PC-9 (cell line): ENCODE measurements at regions not wholly inside any gene's neighbourhood (a gene's known extent, or its start where the extent isn't known, plus 50 kb on each side); places are given as distances from the start of the nearest gene placed in this dataset.

Experiments
- BruUV-seq: library from RNA; stranded (reverse); fragments of 400-500 nt; replicated peaks from 2 replicates; lab custom pipeline; 2021; lab: Mats Ljungman, UMichigan
- CTCF ChIA-PET: fragments of 300-600 bp; sonication (Branson Sonifier 250); formaldehyde crosslinking; loops from one replicate; lab custom pipeline; 2022; ENCODE audit warnings: antibody characterized with exemption; lab: Charles Lee
- POLR2A ChIA-PET: fragments of 300-600 bp; sonication (Branson Sonifier 250); formaldehyde crosslinking; loops from one replicate; lab custom pipeline; 2022; ENCODE audit warnings: antibody characterized with exemption; ENCODE audit not compliant: unreplicated experiment; lab: Charles Lee
- DNase-seq, 2 experiments: peaks; one replicate each; pipeline versions ENCODE4 v3.0.0 to v3.0.0-alpha.2; 2015 to 2022; ENCODE audit warnings: mixed read lengths in 1 of 2
- H2AFZ ChIP-seq: fragments of 200-600 bp; sonication (generic); 2 replicates; pipeline ENCODE4 v1.8.1; 2017; ENCODE audit warnings: antibody characterized with exemption
- H3F3A ChIP-seq: fragments of 200-600 bp; sonication (generic); 2 replicates; pipeline ENCODE4 v1.8.1; 2017; ENCODE audit warnings: antibody characterized with exemption, mild to moderate bottlenecking, low read depth; ENCODE audit not compliant: insufficient read depth
- H3K27ac ChIP-seq: fragments of 200-600 bp; sonication (generic); 2 replicates; pipeline ENCODE4 v1.6.1; 2016; ENCODE audit warnings: mixed run types
- H3K27me3 ChIP-seq: fragments of 200-600 bp; sonication (generic); 2 replicates; pipeline ENCODE4 v1.6.1; 2016; ENCODE audit warnings: low read depth, mixed run types; ENCODE audit not compliant: insufficient read depth
- H3K36me3 ChIP-seq: fragments of 200-600 bp; sonication (generic); 2 replicates; pipeline ENCODE4 v1.6.1; 2016; ENCODE audit warnings: low read depth, mixed run types
- H3K4me1 ChIP-seq: fragments of 200-600 bp; sonication (generic); replicated peaks from 2 replicates; pipeline ENCODE4 v1.6.1; 2016; ENCODE audit warnings: mixed run types; ENCODE audit not compliant: insufficient read depth
- H3K4me2 ChIP-seq: fragments of 200-600 bp; sonication (generic); 2 replicates; pipeline ENCODE4 v1.6.1; 2017; ENCODE audit warnings: mixed run types
- H3K4me3 ChIP-seq: fragments of 200-600 bp; sonication (generic); 2 replicates; pipeline ENCODE4 v1.6.1; 2016; ENCODE audit warnings: mixed run types
- H3K79me2 ChIP-seq: fragments of 200-600 bp; sonication (generic); 2 replicates; pipeline ENCODE4 v1.6.1; 2017; ENCODE audit warnings: low read depth, mixed run types
- H3K9me2 ChIP-seq: fragments of 200-600 bp; sonication (generic); 2 replicates; pipeline ENCODE4 v1.8.1; 2017; ENCODE audit warnings: mild to moderate bottlenecking; ENCODE audit not compliant: insufficient read depth
- H3K9me3 ChIP-seq: fragments of 200-600 bp; sonication (generic); 2 replicates; pipeline ENCODE4 v1.8.1; 2016; ENCODE audit warnings: low read depth; ENCODE audit not compliant: insufficient read depth
- H4K20me1 ChIP-seq: fragments of 200-600 bp; sonication (generic); 2 replicates; pipeline ENCODE4 v1.8.1; 2017; ENCODE audit not compliant: insufficient read depth
- CTCF ChIP-seq: fragments of 200-600 bp; sonication (generic); conservative IDR thresholded peaks from 2 replicates; pipeline ENCODE4 v1.6.1; 2017; ENCODE audit warnings: mixed run types, antibody characterized with exemption, mild to moderate bottlenecking, moderate library complexity
- EZH2 ChIP-seq: fragments of 200-600 bp; sonication (generic); IDR thresholded peaks from 2 replicates; pipeline ENCODE4 v1.8.0; 2017; ENCODE audit warnings: antibody characterized with exemption, low read depth
- intact Hi-C: fragments of 100-400 bp; cut with micrococcal nuclease; formaldehyde crosslinking; loops from one replicate; pipeline ENCODE4 v1.10.0; 2022; ENCODE audit not compliant: unreplicated experiment

DNA sequence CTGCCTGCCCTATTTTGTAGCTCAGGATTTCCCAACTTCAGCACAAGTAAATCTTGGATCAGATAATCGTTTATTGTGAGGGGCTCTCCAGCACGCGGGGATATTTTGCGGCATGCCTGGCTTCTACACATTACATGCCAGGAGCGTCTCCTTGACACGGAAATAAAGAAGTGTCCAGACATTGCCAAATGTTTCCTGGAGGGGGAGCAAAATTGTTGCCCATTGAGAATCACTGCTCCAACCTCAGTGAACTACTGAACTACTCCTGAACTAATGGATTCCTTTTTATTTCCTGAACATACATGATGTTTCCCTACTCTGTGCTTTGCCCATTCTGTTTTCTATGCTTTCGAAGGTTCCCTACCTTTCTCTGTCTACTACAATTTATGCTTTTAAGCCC is 1359.1 kb upstream of the ADGRL2 start:
- no peak for DNase-seq
- no TSS peak for BruUV-seq
- CTCF ChIA-PET = no interaction called here
- Histone ChIP-seq H3K4me2 (no peak overlapping the region), H2AFZ (no peak overlapping the region), H4K20me1 (no peaks in the 10 kb centered on the region), H3K27ac (no peak overlapping the region), H3K9me2 (0 out of 2 replicates have a peak, but pooled peaks cover 2% of the 10 kb centered on the region), H3K27me3 (no peaks in the 10 kb centered on the region), H3K36me3 (no peaks in the 10 kb centered on the region), H3K79me2 (no peaks in the 10 kb centered on the region), H3K9me3 (0 out of 2 replicates have a peak, but pooled peaks cover 7% of the 10 kb centered on the region), H3K4me1 (peaks cover 5% of the 10 kb centered on the region; the same call in 1 of the 2 replicates), H3F3A (no peaks in the 10 kb centered on the region), H3K4me3 (no peak overlapping the region)
- intact Hi-C loops = no loop called here
- TF ChIP-seq EZH2 (no peak), CTCF (no peak)
- POLR2A ChIA-PET = no interaction called here

DNA sequence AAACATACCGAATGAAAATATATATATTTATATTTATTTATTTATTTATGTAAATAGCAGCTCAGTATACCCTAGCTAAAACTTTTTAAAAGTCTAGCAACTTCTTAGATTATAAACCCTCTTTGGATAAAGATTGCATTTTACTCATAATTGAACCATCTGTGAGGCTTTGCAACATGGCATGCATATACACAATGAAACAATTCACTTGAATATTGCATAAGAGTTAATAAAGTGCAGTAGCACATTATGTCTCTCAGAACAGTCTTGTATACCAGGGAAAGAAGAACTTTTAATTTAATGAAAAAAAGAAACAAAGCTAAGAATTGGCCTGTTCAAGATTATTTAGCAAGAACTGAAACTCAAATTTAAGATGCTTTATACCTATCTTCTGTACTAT is 1363.9 kb upstream of the ADGRL2 start:
- Histone ChIP-seq H3K4me2 (no peak overlapping the region), H3K4me1 (no peaks in the 10 kb centered on the region), H3K27me3 (no peaks in the 10 kb centered on the region), H3K36me3 (no peaks in the 10 kb centered on the region), H2AFZ (no peak overlapping the region), H4K20me1 (no peaks in the 10 kb centered on the region), H3K9me3 (0 out of 2 replicates have a peak, but pooled peaks cover 2% of the 10 kb centered on the region), H3K9me2 (no peaks in the 10 kb centered on the region), H3K4me3 (no peak overlapping the region), H3K27ac (no peak overlapping the region), H3K79me2 (no peaks in the 10 kb centered on the region), H3F3A (no peaks in the 10 kb centered on the region)
- POLR2A ChIA-PET = no interaction called here
- intact Hi-C loops = loop anchor here (5.0 kb wide), 1 partner anchor 1225 kb away; no protein-coding TSS in a partner anchor
- DNase-seq = no peak
- CTCF ChIA-PET = no interaction called here
- BruUV-seq = no TSS peak
- TF ChIP-seq CTCF = no peak
- TF ChIP-seq EZH2 = no peak

DNA sequence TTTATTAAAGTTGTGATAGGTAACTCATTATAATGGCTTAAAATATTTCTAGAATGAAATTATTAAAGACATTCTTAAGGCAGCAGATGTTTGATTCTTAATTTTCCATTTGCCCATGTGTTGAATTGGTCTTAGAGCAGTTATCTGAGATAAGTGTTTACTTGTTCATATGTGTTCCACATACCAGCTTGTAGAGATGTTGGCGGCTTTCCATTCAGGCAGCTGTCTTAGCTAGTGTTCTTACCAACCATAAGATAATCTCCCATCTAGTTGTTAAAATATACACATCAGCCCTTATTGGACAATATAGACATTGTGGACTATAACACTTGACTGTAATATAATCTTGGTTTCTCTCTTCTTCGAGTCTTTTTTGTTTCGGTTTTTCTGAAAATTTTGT is 1372.9 kb upstream of the ADGRL2 start:
- H3K4me2 ChIP-seq = no peak overlapping the region
- no peaks in the 10 kb centered on the region for H3F3A ChIP-seq
- no peak overlapping the region for H2AFZ ChIP-seq
- no peaks in the 10 kb centered on the region for H3K27me3 ChIP-seq
- no peak for TF ChIP-seq CTCF
- TF ChIP-seq EZH2 = no peak
- H3K4me1 ChIP-seq = no peaks in the 10 kb centered on the region
- no peaks in the 10 kb centered on the region for H3K9me2 ChIP-seq
- CTCF ChIA-PET = no interaction called here
- H3K4me3 ChIP-seq = no peak overlapping the region
- H3K79me2 ChIP-seq = no peaks in the 10 kb centered on the region
- POLR2A ChIA-PET = no interaction called here
- DNase-seq = no peak
- no peaks in the 10 kb centered on the region for H3K36me3 ChIP-seq
- intact Hi-C loops = no loop called here
- H3K9me3 ChIP-seq = no peaks in the 10 kb centered on the region
- H3K27ac ChIP-seq = no peak overlapping the region
- BruUV-seq = no TSS peak
- no peaks in the 10 kb centered on the region for H4K20me1 ChIP-seq
